Kidney (tissue), 13 donors: ENCODE measurements at regions not wholly inside any gene's neighbourhood (a gene's known extent, or its start where the extent isn't known, plus 50 kb on each side); places are given as distances from the start of the nearest gene placed in this dataset.

Experiments used
- DNase-seq, 5 donors: peaks; one replicate each; pipeline ENCODE4 v3.0.0-alpha.2; 2013 to 2020
- FAIRE-seq: peaks from 2 replicates; lab custom pipeline; 2012; peaks lifted over from hg19 to GRCh38; lab: Jason Lieb, UNC
- H3K27ac ChIP-seq, 2 donors: one replicate each; pipeline ENCODE4 v1.7.0; 2013; ENCODE audit warnings: low read depth in 2 of 2, low read length in 2 of 2, inconsistent platforms in 1 of 2
- H3K27me3 ChIP-seq: one replicate; pipeline ENCODE4 v1.7.1; 2013; ENCODE audit warnings: low read length, inconsistent platforms; ENCODE audit not compliant: control insufficient read depth, insufficient read depth
- H3K36me3 ChIP-seq, 3 donors: one replicate each; pipeline versions ENCODE4 v1.7.0 to v1.7.1; 2013; ENCODE audit warnings: low read length in 3 of 3, control low read depth in 1 of 3, inconsistent platforms in 1 of 3; ENCODE audit not compliant: insufficient read depth in 3 of 3, control insufficient read depth in 2 of 3
- H3K4me1 ChIP-seq, 3 donors: one replicate each; pipeline versions ENCODE4 v1.7.0 to v1.7.1; 2013; ENCODE audit warnings: low read length in 3 of 3, inconsistent platforms in 1 of 3, low read depth in 1 of 3; ENCODE audit not compliant: control insufficient read depth in 2 of 3, insufficient read depth in 2 of 3
- H3K4me3 ChIP-seq, 3 donors: one replicate each; pipeline versions ENCODE4 v1.7.0 to v1.8.1; 2013; ENCODE audit warnings: low read length in 3 of 3, control low read depth in 1 of 3, inconsistent platforms in 1 of 3
- H3K9ac ChIP-seq, 3 donors: one replicate each; pipeline versions ENCODE4 v1.7.0 to v1.7.1; 2013; ENCODE audit warnings: low read length in 3 of 3, control low read depth in 1 of 3, inconsistent platforms in 1 of 3
- H3K9me3 ChIP-seq, 3 donors: one replicate each; pipeline versions ENCODE4 v1.7.0 to v1.7.1; 2013; ENCODE audit warnings: low read length in 3 of 3, control low read depth in 1 of 3, inconsistent platforms in 1 of 3; ENCODE audit not compliant: control insufficient read depth in 2 of 3, insufficient read depth in 1 of 3
- intact Hi-C: fragments of 100-400 bp; cut with DNase I; formaldehyde crosslinking; loops from one replicate; pipeline ENCODE4 v1.11.1; 2022
- TF ChIP-seq, protein P1 (sequence below): IDR thresholded peaks from 3 replicates; pipeline ENCODE4 v1.5.1; 2012; ENCODE audit warnings: mild to moderate bottlenecking, moderate library complexity, borderline replicate concordance; ENCODE audit not compliant: insufficient read depth; ENCODE audit errors: extremely low read depth
- donor health status: control.
- donor health status: control.
- donor health status: control.
- donor health status: control.
- donor health status: control.
- donor health status: DM: yes; HTN: yes; CAD: no.
- donor health status: Normal renal cell carcinoma (clear cell type).

- Histone ChIP-seq H3K9ac (no peak overlapping the region), H3K4me3 (no peak overlapping the region), H3K4me1 (no peaks in the 10 kb centered on the region), H3K36me3 (no peaks in the 10 kb centered on the region), H3K27ac (no peak overlapping the region), H3K27me3 (no peaks in the 10 kb centered on the region), H3K9me3 (no peaks in the 10 kb centered on the region)
- intact Hi-C loops = no loop called here
- no peak for DNase-seq
- TF ChIP-seq, protein P1, sequence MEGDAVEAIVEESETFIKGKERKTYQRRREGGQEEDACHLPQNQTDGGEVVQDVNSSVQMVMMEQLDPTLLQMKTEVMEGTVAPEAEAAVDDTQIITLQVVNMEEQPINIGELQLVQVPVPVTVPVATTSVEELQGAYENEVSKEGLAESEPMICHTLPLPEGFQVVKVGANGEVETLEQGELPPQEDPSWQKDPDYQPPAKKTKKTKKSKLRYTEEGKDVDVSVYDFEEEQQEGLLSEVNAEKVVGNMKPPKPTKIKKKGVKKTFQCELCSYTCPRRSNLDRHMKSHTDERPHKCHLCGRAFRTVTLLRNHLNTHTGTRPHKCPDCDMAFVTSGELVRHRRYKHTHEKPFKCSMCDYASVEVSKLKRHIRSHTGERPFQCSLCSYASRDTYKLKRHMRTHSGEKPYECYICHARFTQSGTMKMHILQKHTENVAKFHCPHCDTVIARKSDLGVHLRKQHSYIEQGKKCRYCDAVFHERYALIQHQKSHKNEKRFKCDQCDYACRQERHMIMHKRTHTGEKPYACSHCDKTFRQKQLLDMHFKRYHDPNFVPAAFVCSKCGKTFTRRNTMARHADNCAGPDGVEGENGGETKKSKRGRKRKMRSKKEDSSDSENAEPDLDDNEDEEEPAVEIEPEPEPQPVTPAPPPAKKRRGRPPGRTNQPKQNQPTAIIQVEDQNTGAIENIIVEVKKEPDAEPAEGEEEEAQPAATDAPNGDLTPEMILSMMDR = no peak
- no peak for FAIRE-seq
Measured at GRCh38 chr11:24238771-24239645, 257.8 kb upstream of the LUZP2 start.

DNA sequence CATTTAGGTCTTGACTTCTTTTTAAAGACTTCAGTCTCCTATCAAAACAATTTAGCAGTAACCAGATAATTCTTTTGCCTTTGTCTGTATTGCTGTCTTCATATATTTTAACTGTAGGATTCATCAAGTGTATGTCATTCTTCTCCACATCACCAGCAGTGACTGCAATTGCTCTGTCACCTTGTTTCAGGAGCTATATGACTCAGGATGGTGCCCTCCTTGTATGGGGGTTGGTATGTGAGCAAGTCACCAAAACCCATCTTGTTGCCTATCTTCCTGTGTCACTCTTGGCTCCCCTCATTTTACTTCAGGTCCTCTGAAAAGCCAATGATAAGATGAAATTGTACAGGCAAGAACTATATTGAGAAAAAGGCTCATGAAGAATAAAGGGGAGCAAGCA is 256.9 kb upstream of the LUZP2 start:
- Histone ChIP-seq H3K4me3 (no peak overlapping the region), H3K9ac (no peak overlapping the region), H3K4me1 (no peaks in the 10 kb centered on the region), H3K36me3 (no peaks in the 10 kb centered on the region), H3K27me3 (no peaks in the 10 kb centered on the region), H3K27ac (no peak overlapping the region), H3K9me3 (no peaks in the 10 kb centered on the region)
- intact Hi-C loops = no loop called here
- TF ChIP-seq, protein P1 = no peak
- no peak for DNase-seq
- FAIRE-seq = no peak

GRCh38 chr11:24240496-24241175 is 256.2 kb upstream of the LUZP2 start:
- Histone ChIP-seq H3K9ac (no peak overlapping the region), H3K36me3 (no peaks in the 10 kb centered on the region), H3K9me3 (no peaks in the 10 kb centered on the region), H3K27me3 (no peaks in the 10 kb centered on the region), H3K4me3 (no peak overlapping the region), H3K4me1 (no peaks in the 10 kb centered on the region), H3K27ac (no peak overlapping the region)
- intact Hi-C loops = no loop called here
- FAIRE-seq (no peak), DNase-seq (no peak)
- TF ChIP-seq, protein P1 = no peak
